SK-N-SH (cell line): ENCODE measurements at regions not wholly inside any gene's neighbourhood (a gene's known extent, or its start where the extent isn't known, plus 50 kb on each side); places are given as distances from the start of the nearest gene placed in this dataset.

Experiments used
- CTCF ChIA-PET: fragments of 300-600, 350-600 bp; formaldehyde crosslinking; extraction: SDS; loops from one replicate; lab custom pipeline; 2021; lab: Yijun Ruan, JAX
- POLR2A ChIA-PET: fragments of 350-600 bp; sonication (Branson Sonifier 250); formaldehyde crosslinking; extraction: SDS; loops from one replicate; lab custom pipeline; 2020; ENCODE audit warnings: antibody characterized with exemption, inconsistent platforms; lab: Yijun Ruan, JAX
- DNase-seq: peaks from one replicate; pipeline ENCODE4 v3.0.0; 2012
- H2AFZ ChIP-seq: fragments of 200-600 bp; sonication (generic); 2 replicates; pipeline ENCODE4 v1.8.1; 2016; ENCODE audit warnings: antibody characterized with exemption, mild to moderate bottlenecking, low read depth
- H3F3A ChIP-seq: fragments of 200-600 bp; sonication (generic); replicated peaks from 2 replicates; pipeline ENCODE3; 2016; ENCODE audit warnings: antibody characterized with exemption, mild to moderate bottlenecking; ENCODE audit not compliant: insufficient read depth
- H3K27ac ChIP-seq, 2 experiments: fragments of 200-500 bp in 1 of 2; fragments of 200-600 bp in 1 of 2; sonication (Bioruptor generic) in 1 of 2; sonication (generic), shearing (Covaris generic) in 1 of 2; 2 replicates each; pipeline versions ENCODE4 v1.5.1 to v1.6.1; 2014 to 2016; ENCODE audit warnings: low read depth in 2 of 2, inconsistent platforms in 1 of 2, low read length in 1 of 2, mild to moderate bottlenecking in 1 of 2, mixed read lengths in 1 of 2
- H3K27me3 ChIP-seq: fragments of 200-600 bp; sonication (generic), shearing (Covaris generic); 2 replicates; pipeline ENCODE4 v1.6.1; 2016; ENCODE audit warnings: mixed run types; ENCODE audit not compliant: insufficient read depth
- H3K36me3 ChIP-seq, 2 experiments: fragments of 200-500 bp in 1 of 2; fragments of 200-600 bp in 1 of 2; sonication (Bioruptor generic) in 1 of 2; sonication (generic) in 1 of 2; replicated peaks in 1 of 2; 2 replicates each; pipeline versions ENCODE3 to v1.5.1; 2014 to 2016; ENCODE audit warnings: low read length in 1 of 2, mild to moderate bottlenecking in 1 of 2; ENCODE audit not compliant: insufficient read depth in 2 of 2, control insufficient read depth in 1 of 2
- H3K4me1 ChIP-seq, 2 experiments: fragments of 200-500 bp in 1 of 2; fragments of 200-600 bp in 1 of 2; sonication (Bioruptor generic) in 1 of 2; sonication (generic), shearing (Covaris generic) in 1 of 2; 2 replicates each; pipeline versions ENCODE4 v1.5.1 to v1.6.1; 2014 to 2016; ENCODE audit warnings: low read depth in 1 of 2, low read length in 1 of 2, mixed run types in 1 of 2; ENCODE audit not compliant: insufficient read depth in 2 of 2, control insufficient read depth in 1 of 2
- H3K4me2 ChIP-seq: fragments of 200-600 bp; sonication (generic), shearing (Covaris generic); 2 replicates; pipeline ENCODE4 v1.6.1; 2017; ENCODE audit warnings: mixed run types
- H3K4me3 ChIP-seq, 2 experiments: fragments of 200-500 bp in 1 of 2; fragments of 200-600 bp in 1 of 2; sonication (Bioruptor generic) in 1 of 2; sonication (generic), shearing (Covaris generic) in 1 of 2; 2 replicates each; pipeline versions ENCODE4 v1.5.1 to v1.8.1; 2014 to 2016; ENCODE audit warnings: low read depth in 2 of 2, inconsistent platforms in 1 of 2, low read length in 1 of 2, mild to moderate bottlenecking in 1 of 2, mixed read lengths in 1 of 2, moderate library complexity in 1 of 2
- H3K79me2 ChIP-seq: fragments of 200-600 bp; sonication (generic); 2 replicates; pipeline ENCODE4 v1.8.1; 2017; ENCODE audit warnings: mild to moderate bottlenecking; ENCODE audit not compliant: insufficient read depth
- H3K9ac ChIP-seq: fragments of 200-600 bp; sonication (generic); 2 replicates; pipeline ENCODE4 v1.6.1; 2017; ENCODE audit warnings: mixed run types
- H3K9me2 ChIP-seq: fragments of 200-600 bp; sonication (generic); 2 replicates; pipeline ENCODE4 v1.6.1; 2017; ENCODE audit warnings: mixed run types
- H3K9me3 ChIP-seq: fragments of 200-600 bp; sonication (generic); 2 replicates; pipeline ENCODE4 v1.6.1; 2017; ENCODE audit warnings: mixed run types, mild to moderate bottlenecking, moderate library complexity
- H4K20me1 ChIP-seq: fragments of 200-600 bp; sonication (generic); 2 replicates; pipeline ENCODE4 v1.6.1; 2017; ENCODE audit warnings: mild to moderate bottlenecking, mixed run types; ENCODE audit not compliant: insufficient read depth
- ELF1 ChIP-seq: IDR thresholded peaks from 2 replicates; pipeline ENCODE4 v1.4.0; 2012
- EP300 ChIP-seq, 2 experiments: IDR thresholded peaks; 2 replicates each; pipeline versions ENCODE4 v1.4.0 to v1.6.1; 2012; ENCODE audit warnings: borderline replicate concordance in 1 of 2, low read depth in 1 of 2, low read length in 1 of 2
- FOXJ3 ChIP-seq: sonication (generic); formaldehyde crosslinking; IDR thresholded peaks from 2 replicates; pipeline ENCODE4 v1.5.1; 2020; ENCODE audit warnings: mild to moderate bottlenecking, missing genetic modification reagents
- GABPA ChIP-seq: IDR thresholded peaks from 2 replicates; pipeline ENCODE4 v1.4.0; 2012; ENCODE audit warnings: low read depth, mild to moderate bottlenecking
- IRF3 ChIP-seq: fragments of 150-350 bp; IDR thresholded peaks from 2 replicates; pipeline ENCODE4 v1.6.1; 2016; ENCODE audit warnings: mild to moderate bottlenecking, low read depth, low read length
- MEF2A ChIP-seq: IDR thresholded peaks from 2 replicates; pipeline ENCODE4 v1.4.0; 2012; ENCODE audit warnings: low read depth, borderline replicate concordance
- MXI1 ChIP-seq: IDR thresholded peaks from 2 replicates; pipeline ENCODE4 v1.6.1; 2012; ENCODE audit warnings: mild to moderate bottlenecking, low read depth, low read length, improper control_type of control experiment
- RCOR1 ChIP-seq: fragments of 150-350 bp; IDR thresholded peaks from 2 replicates; pipeline ENCODE4 v1.6.1; 2017; ENCODE audit warnings: antibody characterized with exemption, low read length
- SIN3A ChIP-seq: IDR thresholded peaks from 2 replicates; pipeline ENCODE4 v1.6.1; 2012; ENCODE audit warnings: low read depth, mild to moderate bottlenecking, low read length, moderate library complexity, borderline replicate concordance
- SMC3 ChIP-seq: IDR thresholded peaks from 2 replicates; pipeline ENCODE4 v1.6.1; 2012; ENCODE audit warnings: low read depth, low read length, improper control_type of control experiment
- TAF1 ChIP-seq: IDR thresholded peaks from 2 replicates; pipeline ENCODE4 v1.6.1; 2012; ENCODE audit warnings: low read depth, mild to moderate bottlenecking, low read length, moderate library complexity, borderline replicate concordance
- TEAD4 ChIP-seq: IDR thresholded peaks from 2 replicates; pipeline ENCODE4 v1.4.0; 2012; ENCODE audit warnings: mild to moderate bottlenecking, borderline replicate concordance; ENCODE audit not compliant: insufficient read depth
- USF1 ChIP-seq: IDR thresholded peaks from 2 replicates; pipeline ENCODE4 v1.4.0; 2012; ENCODE audit warnings: low read depth, borderline replicate concordance
- WGBS: methylation state at CpG from one replicate; pipeline ENCODE4 v1.1.6; 2017; ENCODE audit warnings: low lambda C conversion rate; 5-methylcytosine and 5-hydroxymethylcytosine counted together
- TF ChIP-seq, protein P1 (sequence below): fragments of 200-600 bp; sonication (generic); IDR thresholded peaks from 2 replicates; pipeline ENCODE4 v1.6.1; 2017; ENCODE audit warnings: antibody characterized with exemption, mild to moderate bottlenecking, moderate library complexity

- POLR2A ChIA-PET = no interaction called here
- Histone ChIP-seq H3K27me3 (no peaks in the 10 kb centered on the region), H3F3A (no peaks in the 10 kb centered on the region), H3K4me1 (no peaks in the 10 kb centered on the region), H2AFZ (no peak overlapping the region), H3K79me2 (no peaks in the 10 kb centered on the region), H4K20me1 (no peaks in the 10 kb centered on the region), H3K9me2 (no peaks in the 10 kb centered on the region), H3K4me3 (no peak overlapping the region), H3K9ac (no peak overlapping the region), H3K4me2 (no peak overlapping the region), H3K27ac (no peak overlapping the region), H3K9me3 (no peaks in the 10 kb centered on the region), H3K36me3 (no peaks in the 10 kb centered on the region)
- no peak for DNase-seq
- TF ChIP-seq RCOR1 = no peak
- TF ChIP-seq, protein P1, sequence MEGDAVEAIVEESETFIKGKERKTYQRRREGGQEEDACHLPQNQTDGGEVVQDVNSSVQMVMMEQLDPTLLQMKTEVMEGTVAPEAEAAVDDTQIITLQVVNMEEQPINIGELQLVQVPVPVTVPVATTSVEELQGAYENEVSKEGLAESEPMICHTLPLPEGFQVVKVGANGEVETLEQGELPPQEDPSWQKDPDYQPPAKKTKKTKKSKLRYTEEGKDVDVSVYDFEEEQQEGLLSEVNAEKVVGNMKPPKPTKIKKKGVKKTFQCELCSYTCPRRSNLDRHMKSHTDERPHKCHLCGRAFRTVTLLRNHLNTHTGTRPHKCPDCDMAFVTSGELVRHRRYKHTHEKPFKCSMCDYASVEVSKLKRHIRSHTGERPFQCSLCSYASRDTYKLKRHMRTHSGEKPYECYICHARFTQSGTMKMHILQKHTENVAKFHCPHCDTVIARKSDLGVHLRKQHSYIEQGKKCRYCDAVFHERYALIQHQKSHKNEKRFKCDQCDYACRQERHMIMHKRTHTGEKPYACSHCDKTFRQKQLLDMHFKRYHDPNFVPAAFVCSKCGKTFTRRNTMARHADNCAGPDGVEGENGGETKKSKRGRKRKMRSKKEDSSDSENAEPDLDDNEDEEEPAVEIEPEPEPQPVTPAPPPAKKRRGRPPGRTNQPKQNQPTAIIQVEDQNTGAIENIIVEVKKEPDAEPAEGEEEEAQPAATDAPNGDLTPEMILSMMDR = no peak
- no peak for TF ChIP-seq MEF2A
- TF ChIP-seq TAF1 = no peak
- no peak for TF ChIP-seq TEAD4
- TF ChIP-seq ELF1 = no peak
- no peak for TF ChIP-seq SMC3
- TF ChIP-seq FOXJ3 = no peak
- no peak for TF ChIP-seq USF1
- TF ChIP-seq IRF3 = no peak
- CTCF ChIA-PET = no interaction called here
- WGBS = 17% methylated on average over 1 of the region's 1 CpG
These were observed 168.4 kb upstream of the CSNK1A1L start for GRCh38 chr13:37273836-37274235.

DNA sequence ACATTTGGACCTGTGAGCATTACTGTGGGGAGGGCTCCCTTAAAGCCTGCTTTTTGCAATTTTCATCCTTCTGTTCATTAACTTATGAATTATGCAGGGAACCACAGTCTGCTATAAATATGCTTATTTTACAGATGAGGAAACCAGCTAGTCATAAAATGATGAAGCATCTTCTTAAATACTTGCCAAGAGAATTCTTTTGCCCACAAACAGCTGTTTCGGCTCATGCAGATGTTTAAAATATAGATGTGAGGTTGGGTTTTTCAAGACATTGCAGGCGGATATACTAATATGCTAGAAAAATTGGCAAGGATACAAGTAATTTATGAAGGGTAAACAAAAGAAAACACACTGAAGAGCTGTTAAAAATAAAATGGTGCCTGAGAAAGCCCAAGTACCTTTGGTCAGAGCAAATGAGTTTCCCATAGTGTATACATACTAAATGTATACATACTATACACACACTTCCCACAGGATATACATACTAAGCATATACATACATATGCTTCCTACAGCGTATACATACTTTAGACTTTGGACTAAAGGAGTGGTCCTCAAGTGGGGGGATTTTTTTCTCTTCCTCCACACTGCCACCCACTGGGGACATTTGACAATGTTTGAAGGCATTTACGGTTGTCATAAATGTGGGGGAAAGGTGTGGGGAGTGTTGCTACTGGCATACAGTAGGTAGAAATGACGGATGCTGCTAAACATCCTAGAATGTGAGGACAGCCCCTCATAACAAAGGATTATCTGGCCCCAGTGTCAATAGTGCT, 164.9 kb upstream of the CSNK1A1L start:
- no peak overlapping the region for H3K4me2 ChIP-seq
- H4K20me1 ChIP-seq = no peaks in the 10 kb centered on the region
- no peak for DNase-seq
- no peaks in the 10 kb centered on the region for H3K27me3 ChIP-seq
- POLR2A ChIA-PET = no interaction called here
- H3K4me1 ChIP-seq = no peaks in the 10 kb centered on the region
- 33% methylated on average over 5 of the region's 5 CpGs for WGBS
- no peaks in the 10 kb centered on the region for H3F3A ChIP-seq
- H3K4me3 ChIP-seq = no peak overlapping the region
- TF ChIP-seq MXI1 (no peak), SIN3A (no peak), GABPA (no peak), EP300 (IDR thresholded peaks at IDR 0.05; ENCODE audit: borderline replicate concordance in 1 of 2, low read depth in 1 of 2, low read length in 1 of 2) (no peak)
- TF ChIP-seq, protein P1 = peak; percentile 25
- no peak overlapping the region for H2AFZ ChIP-seq
- H3K36me3 ChIP-seq = no peaks in the 10 kb centered on the region
- H3K27ac ChIP-seq = no peak overlapping the region
- CTCF ChIA-PET = no interaction called here
- H3K9me2 ChIP-seq = no peaks in the 10 kb centered on the region
- no peaks in the 10 kb centered on the region for H3K9me3 ChIP-seq
- H3K79me2 ChIP-seq = no peaks in the 10 kb centered on the region
- H3K9ac ChIP-seq = no peak overlapping the region
